ENCODE measurements at regions not wholly inside any gene's neighbourhood (a gene's known extent, or its start where the extent isn't known, plus 50 kb on each side); places are given as distances from the start of the nearest gene placed in this dataset.
"Not testable (repeated sequence)": the region's sequence is repeated elsewhere in the genome, so short reads cannot be mapped to it uniquely, and the experiment has no call there.

- DNase-seq: peak; percentile 60
Measured at GRCh38 chr6:139882234-139882633, 507.8 kb upstream of the CITED2 start.

DNA sequence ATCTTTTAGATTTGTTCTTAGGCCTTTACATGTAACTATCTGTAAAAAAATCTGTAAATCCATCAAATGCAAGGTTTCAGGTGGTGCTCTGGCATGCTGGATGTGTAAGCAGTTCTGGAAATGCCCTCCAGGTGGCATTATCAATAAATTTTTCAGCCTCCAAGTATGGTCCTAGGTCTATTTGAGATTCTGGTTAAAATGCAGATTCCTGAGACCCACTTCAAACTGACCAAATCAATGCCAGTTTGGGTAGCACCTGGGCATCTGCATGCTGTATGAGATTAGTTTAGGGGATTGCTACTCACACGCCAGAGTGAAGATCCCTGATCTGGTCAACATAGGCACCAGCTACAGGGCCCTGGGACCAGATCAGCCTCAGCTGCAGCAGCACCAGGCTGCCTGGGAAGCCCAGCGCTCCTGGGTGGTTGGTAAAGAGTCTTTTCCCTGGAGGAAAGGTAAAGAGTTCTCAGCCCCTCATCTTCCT lies 507.3 kb upstream of the CITED2 start:
- DNase-seq: peak; percentile 41

DNA sequence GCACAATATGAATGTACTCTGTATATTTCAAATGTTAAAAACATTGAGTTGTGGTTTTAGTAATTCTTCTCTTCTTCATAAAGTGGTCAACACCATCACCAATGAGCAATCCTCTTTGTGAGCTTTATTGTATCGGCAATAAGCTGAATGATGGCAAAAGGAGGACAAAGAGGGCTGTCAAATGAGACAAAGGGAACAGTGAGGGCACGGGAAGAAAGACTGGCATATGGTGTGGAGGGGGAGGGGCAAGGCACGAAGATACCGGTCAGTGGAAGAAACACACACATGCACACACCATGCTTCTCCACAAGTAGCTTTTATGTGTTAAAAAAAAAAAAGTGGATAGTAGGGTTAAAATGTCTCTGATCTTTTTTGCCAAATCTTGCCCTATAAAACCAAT lies 506.8 kb upstream of the CITED2 start:
- DNase-seq: no peak

DNA sequence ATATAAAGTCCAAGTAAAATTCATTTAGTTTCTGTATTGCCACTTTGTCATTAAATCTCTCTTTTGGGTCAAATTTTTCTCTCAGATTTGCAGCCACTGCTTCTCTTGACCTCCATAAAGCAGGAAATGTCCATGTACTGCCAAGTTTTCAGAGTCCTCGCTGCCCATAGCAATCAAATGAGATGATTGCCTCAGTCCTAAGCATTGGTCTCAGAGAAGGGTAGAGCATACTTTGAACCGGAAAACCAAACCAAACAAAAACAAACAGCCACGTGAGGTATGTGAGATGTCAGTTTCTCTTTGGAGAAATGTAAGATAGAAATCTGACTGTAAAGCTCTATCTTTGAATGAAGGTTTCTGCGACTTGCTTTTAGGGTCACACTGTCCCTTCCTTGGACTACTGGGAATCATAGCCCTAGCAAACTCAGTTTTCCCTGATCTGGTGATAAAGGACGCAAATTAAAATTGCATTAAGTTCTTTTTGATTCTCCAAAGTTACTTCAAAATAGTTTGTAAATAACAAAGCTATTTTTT lies 505.4 kb upstream of the CITED2 start:
- no peak for DNase-seq

GRCh38 chr6:139879241-139879640 lies 504.8 kb upstream of the CITED2 start:
- DNase-seq: not testable (repeated sequence)

DNA sequence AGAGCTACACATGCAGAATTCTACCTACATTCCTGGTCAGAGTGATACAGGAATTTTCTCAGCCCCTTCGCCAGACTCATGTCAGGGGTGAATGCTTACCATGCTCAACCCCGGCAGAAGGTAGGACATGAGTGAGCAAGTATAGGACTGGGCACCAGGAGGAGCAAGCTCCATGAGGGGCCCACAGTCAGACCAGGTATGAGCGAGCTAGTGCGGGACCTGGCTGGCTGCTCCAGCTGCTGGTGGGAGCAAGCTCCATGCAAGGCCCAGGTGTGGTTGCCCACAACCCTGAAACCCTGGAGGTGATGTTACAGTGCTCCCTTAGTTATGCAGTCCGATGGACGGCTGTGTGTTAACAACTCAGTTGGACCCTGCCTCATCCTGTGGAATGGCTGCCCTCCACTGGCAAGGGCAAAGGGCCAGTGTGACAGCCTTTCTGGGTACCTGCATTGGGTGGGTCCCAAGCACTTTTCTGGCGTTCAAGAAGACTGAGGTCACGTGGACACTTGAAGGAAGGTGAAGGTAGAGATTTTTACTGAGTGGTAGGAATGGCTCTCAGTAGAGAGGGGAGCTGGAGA lies 503.5 kb upstream of the CITED2 start:
- DNase-seq: no peak

DNA sequence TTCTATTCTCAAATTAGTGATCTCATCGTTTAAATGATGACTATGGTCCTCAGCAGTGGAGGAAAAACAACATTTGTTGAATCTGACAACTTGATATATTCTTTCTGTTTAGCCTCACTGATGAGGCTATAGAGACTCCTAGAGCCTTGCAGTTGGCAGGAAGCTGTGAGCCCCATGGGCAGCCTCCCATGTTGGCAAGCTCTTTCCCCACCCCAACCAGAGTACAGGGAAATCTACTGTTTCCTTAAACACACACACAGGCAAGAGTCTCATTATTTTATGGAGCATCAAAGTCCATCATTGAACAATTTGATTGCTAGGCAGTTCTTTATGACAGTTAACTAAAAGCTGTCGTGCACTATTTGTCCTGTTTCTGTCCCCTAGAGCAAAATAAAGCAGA lies 498.2 kb upstream of the CITED2 start:
- DNase-seq: no peak

- DNase-seq: no peak
Measured at GRCh38 chr6:139871803-139872510, 497.5 kb upstream of the CITED2 start.

- DNase-seq: no peak
Measured at GRCh38 chr6:139871165-139871710, 496.8 kb upstream of the CITED2 start.

GRCh38 chr6:139868576-139868975 lies 494.1 kb upstream of the CITED2 start:
- DNase-seq: peak; percentile 38

- no peak for DNase-seq
Measured at GRCh38 chr6:139863964-139864363, 489.5 kb upstream of the CITED2 start.

DNA sequence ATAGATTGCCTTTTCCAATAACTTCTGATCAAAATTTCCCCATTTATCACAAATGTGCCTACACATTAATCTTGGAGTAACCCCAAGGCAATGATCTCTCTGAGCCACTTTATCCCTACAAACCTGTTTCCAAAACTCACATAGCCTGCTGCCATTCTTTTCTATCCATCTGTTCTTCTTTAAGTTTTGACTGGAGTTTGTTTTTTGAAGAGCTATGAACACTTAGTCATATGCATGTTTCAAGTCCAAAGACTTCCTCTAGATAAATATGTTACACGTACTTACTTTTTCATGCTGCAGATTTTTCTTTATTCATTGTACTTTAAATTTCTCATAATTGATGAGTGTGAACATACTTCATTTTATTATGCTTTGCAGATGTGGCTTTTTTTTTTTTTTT lies 488.9 kb upstream of the CITED2 start:
- DNase-seq: peak; percentile 82

DNA sequence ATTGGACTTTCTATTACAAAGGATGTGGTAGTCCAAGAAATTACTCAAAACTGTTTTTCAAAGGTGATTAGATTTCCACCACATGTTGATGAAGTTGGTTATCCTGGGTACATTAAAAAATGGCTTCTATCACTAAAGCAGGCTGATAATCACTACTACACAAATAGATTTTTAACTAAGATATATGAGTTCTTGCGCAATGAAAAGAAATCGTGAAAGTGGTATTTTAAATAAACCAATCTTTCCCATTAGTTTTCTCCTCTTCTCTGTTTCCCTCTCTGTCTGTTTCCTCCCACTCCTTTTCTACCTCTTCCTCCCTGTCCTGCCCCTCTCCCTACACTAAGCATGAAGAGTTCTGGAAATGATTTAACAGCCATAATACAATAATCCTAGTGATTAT lies 487.9 kb upstream of the CITED2 start:
- DNase-seq: no peak

- no peak for DNase-seq
Measured at GRCh38 chr6:139860203-139860602, 485.8 kb upstream of the CITED2 start.

- no peak for DNase-seq
Measured at GRCh38 chr6:139858429-139858828, 484.0 kb upstream of the CITED2 start.

- DNase-seq: no peak
Measured at GRCh38 chr6:139857143-139857542, 482.7 kb upstream of the CITED2 start.

- no peak for DNase-seq
Measured at GRCh38 chr6:139856562-139856961, 482.1 kb upstream of the CITED2 start.

DNA sequence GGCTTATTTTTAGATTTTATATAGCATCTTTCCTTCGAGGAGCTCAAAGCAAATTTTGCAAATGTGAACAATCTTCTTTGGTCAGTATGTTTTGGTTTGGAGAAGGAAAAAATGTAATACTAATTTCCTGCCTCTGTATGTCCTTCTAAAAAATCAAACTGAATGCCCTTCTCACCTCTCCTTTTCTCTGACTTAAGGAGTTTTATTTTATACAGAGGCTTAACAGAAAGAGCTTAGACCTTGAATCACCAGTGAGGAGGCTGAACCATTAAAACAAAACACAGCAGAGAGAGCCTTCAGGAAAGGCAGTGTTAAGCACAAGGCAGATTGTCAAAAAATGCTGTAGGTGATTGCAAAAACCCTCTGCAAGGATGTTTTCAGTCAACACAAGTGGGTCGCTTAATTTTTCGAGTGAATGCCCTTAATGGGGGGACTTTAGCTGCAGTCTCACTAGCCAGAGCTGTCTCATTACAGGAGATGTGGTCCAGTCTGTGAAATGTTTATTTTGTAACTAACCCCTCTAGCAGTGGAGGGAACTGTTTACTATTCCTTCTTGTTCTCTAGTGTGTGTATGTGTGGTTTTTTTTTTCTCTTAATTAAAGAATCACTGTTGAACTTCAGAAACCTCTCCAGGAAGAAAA lies 481.3 kb upstream of the CITED2 start:
- DNase-seq: peak; percentile 64

GRCh38 chr6:139853302-139853992 lies 479.0 kb upstream of the CITED2 start:
- peak; percentile 77 for DNase-seq

GRCh38 chr6:139852488-139853140 lies 478.2 kb upstream of the CITED2 start:
- peak; percentile 94 for DNase-seq

DNA sequence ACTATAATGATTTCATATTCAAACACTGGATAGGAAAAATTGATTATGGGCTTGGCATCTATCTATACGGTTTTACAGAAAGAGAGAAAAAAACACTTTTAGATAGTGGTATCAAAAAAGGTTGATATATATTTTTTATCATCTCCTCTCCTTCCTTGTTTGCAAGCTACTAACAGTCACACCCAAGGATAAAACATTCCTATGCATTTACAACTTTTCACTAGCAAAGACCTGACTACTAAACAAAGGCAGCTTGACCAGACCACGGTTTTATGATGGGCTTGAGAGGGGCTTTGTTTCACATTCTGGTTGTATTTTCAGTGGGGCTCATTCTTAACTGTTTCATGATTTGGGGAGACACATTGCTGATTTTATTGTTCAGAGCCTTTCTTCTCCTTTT lies 477.6 kb upstream of the CITED2 start:
- no peak for DNase-seq

DNA sequence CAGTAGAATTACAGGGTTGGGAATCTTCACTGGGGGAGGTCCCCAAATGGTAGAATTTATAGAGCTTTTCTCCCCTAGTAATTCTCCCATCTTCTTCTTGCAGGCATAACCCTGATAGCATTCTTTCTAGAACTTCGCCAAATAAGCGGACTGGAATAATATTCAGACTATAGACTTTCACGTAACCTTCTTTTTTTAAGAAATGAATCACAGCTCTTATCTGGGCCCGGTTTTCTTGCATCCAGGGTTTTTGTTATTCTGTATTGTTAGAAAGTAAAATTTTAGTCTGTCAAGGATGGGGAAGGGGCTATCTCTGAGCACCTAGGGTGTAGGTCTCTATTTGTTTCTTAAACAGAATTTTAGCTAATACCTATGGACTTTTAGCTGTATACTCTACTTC lies 476.8 kb upstream of the CITED2 start:
- DNase-seq: no peak

DNA sequence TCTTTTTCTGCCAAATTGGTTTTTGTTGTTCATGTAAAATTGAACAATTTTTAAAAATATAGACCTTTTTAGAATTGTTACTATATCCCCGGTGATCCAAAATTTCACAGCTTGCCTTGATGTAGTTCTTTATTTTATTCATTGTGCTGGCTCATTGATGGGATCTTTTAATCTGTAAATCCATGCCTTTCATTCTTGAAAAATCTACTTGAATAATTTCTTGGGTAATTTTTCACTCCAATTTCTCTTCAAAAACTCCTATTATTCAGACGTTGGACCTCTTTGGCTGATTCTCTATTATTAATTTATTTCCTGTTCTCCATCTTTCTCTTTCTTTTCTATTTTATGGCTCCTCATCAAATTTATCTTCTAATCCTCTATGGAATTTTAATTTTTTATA lies 476.1 kb upstream of the CITED2 start:
- no peak for DNase-seq

Data from fibroblast of skin of right quadriceps (primary cell).